Adrenal gland (tissue), 5 donors: ENCODE measurements at regions not wholly inside any gene's neighbourhood (a gene's known extent, or its start where the extent isn't known, plus 50 kb on each side); places are given as distances from the start of the nearest gene placed in this dataset.

Experiments used
- CTCF ChIP-seq, 6 experiments: fragments of 450-650 bp in 4 of 6; fragments of 200-600 bp in 2 of 6; sonication (generic) in 1 of 6; IDR thresholded peaks; 1 replicate in 5 of 6; 2 replicates in 1 of 6; pipeline versions ENCODE4 v1.5.1 to v1.8.0; 2016 to 2021; ENCODE audit warnings: antibody characterized with exemption in 6 of 6, mild to moderate bottlenecking in 2 of 6, moderate library complexity in 1 of 6
- POLR2A ChIP-seq, 2 donors: fragments of 450-650 bp; IDR thresholded peaks; one replicate each; pipeline ENCODE4 v1.6.1; 2017; ENCODE audit warnings: antibody characterized with exemption in 2 of 2, mild to moderate bottlenecking in 2 of 2, moderate library complexity in 1 of 2
- donor health status: DM: no; HTN: no; CAD: no.

- TF ChIP-seq CTCF (IDR thresholded peaks at IDR 0.05) (no peak), POLR2A (IDR thresholded peaks at IDR 0.05) (no peak)
These were observed 50.1 kb upstream of the CD180 start for GRCh38 chr5:67246546-67247268.
